OCI-LY3 (cell line): ENCODE measurements at regions not wholly inside any gene's neighbourhood (a gene's known extent, or its start where the extent isn't known, plus 50 kb on each side); places are given as distances from the start of the nearest gene placed in this dataset.

Source experiments
- CTCF ChIP-seq: fragments of 200-600, 300-600 bp; sonication (generic); IDR thresholded peaks from 2 replicates; pipeline ENCODE4 v1.5.1; 2014; ENCODE audit warnings: antibody characterized with exemption, low read length, low read depth
- EZH2phosphoT487 ChIP-seq: fragments of 200-600 bp; shearing (Covaris generic); IDR thresholded peaks from 2 replicates; pipeline ENCODE4 v1.6.1; 2018; ENCODE audit warnings: antibody characterized with exemption, mixed run types, low read depth

GRCh38 chr5:81815321-81815720, 64.4 kb upstream of the SSBP2 start:
- TF ChIP-seq CTCF (no peak), EZH2phosphoT487 (no peak)
